ENCODE measurements at regions not wholly inside any gene's neighbourhood (a gene's known extent, or its start where the extent isn't known, plus 50 kb on each side); places are given as distances from the start of the nearest gene placed in this dataset.
"Not testable (repeated sequence)": the region's sequence is repeated elsewhere in the genome, so short reads cannot be mapped to it uniquely, and the experiment has no call there.

DNA sequence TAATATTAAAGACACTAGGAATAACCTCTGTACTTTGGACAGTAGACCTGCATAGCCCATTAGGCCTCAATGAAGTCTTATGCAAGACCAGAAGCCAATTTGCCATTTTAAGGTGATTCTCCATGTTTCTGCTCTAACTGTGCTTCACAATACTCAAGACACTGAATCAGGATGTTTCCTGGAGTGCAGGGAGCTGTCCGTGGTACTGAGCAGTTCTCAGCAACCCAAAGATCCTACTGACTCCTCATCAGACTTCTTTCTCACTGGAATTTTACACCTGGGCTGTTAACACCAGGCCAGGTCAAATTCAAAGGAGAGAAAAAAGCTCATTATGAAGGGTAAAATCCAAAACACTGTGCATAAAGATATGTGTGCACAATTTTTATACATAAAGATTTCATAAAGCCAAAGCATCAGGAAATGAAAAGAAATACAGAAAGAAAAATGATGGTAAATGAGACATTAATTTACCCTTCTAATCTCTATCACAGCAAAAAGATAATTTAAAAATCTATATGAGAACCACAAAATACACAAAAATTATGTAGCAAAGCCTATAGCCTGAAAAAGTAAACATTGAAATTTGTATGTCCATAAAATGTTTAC, 235.9 kb downstream of the CEP170 start:
- not testable (repeated sequence) for H3K36me3 ChIP-seq (ENCODE audit: control insufficient read depth, insufficient read depth, low read length); DNase-seq (ENCODE audit: low read depth in 4 of 6, low spot score in 6 of 6)
- WGBS (ENCODE audit: insufficient coverage) = no CpG with 5 or more reads among the region's 1 CpG

DNA sequence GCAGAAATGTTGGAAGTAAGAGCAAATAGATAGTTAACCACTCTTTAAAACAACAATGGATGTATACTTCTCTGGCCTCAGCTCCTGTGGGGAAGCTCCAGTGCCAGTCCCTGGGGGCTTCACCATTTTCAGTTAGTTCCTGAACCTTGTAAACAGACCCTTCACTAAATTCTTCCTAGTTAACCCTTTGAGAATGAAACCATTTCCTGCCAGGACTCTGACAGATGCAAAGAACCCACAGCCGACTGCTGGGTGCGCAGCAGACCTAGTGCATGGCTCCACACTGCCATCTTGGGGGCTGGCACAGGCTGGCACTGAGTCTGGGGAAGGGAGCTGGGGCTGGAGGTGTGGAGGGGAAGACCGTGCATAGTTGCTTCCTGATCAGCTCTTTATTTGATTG, 244.4 kb downstream of the CEP170 start:
- H3K4me1 ChIP-seq (ENCODE audit: control insufficient read depth, insufficient read depth, low read length); H3K27me3 ChIP-seq (ENCODE audit: control insufficient read depth, insufficient read depth, low read length); H3K36me3 ChIP-seq (ENCODE audit: control insufficient read depth, insufficient read depth, low read length); H3K9me3 ChIP-seq (ENCODE audit: control insufficient read depth, insufficient read depth, low read length); H3K4me3 ChIP-seq (ENCODE audit: low read depth, low read length); H3K27ac ChIP-seq (ENCODE audit: low read depth, low read length): not testable (repeated sequence)
- WGBS (ENCODE audit: insufficient coverage) = no CpG with 5 or more reads among the region's 3 CpGs
- DNase-seq (ENCODE audit: low read depth in 4 of 6, low spot score in 6 of 6) = peak in 2 of 6 donors; percentile 1 to 52

More for the DNA sequence above, 235.9 kb downstream of the CEP170 start:
- H3K4me1 ChIP-seq (ENCODE audit: control insufficient read depth, insufficient read depth, low read length); H3K9me3 ChIP-seq (ENCODE audit: control insufficient read depth, insufficient read depth, low read length); H3K27ac ChIP-seq (ENCODE audit: low read depth, low read length); H3K4me3 ChIP-seq (ENCODE audit: low read depth, low read length); H3K27me3 ChIP-seq (ENCODE audit: control insufficient read depth, insufficient read depth, low read length): not testable (repeated sequence)

DNA sequence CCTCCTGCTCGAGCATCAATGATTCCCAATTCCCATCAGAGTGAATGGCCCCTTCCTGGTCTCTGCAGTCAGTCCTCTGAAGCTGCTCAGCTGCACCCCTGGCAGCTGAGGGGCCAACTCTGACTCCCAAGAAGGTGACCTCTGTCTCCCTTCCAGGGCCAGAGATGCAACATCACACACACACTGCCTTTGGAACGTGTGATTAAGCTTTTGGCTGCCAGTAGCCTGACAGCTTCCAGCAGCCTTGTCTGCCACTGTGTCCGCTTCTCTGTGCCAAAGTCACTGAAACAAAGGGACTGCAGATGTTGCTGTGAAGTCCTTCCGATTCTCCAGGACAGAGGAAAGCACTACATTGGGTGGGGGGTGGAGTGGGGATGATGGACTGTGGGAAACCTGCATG, 254.1 kb downstream of the CEP170 start:
- not testable (repeated sequence) for H3K27me3 ChIP-seq (ENCODE audit: control insufficient read depth, insufficient read depth, low read length); H3K9me3 ChIP-seq (ENCODE audit: control insufficient read depth, insufficient read depth, low read length); H3K36me3 ChIP-seq (ENCODE audit: control insufficient read depth, insufficient read depth, low read length); H3K4me3 ChIP-seq (ENCODE audit: low read depth, low read length); H3K27ac ChIP-seq (ENCODE audit: low read depth, low read length); H3K4me1 ChIP-seq (ENCODE audit: control insufficient read depth, insufficient read depth, low read length)
- peak in 2 of 6 donors; percentile 29 to 30 for DNase-seq (ENCODE audit: low read depth in 4 of 6, low spot score in 6 of 6)
- WGBS (ENCODE audit: insufficient coverage) = no CpG with 5 or more reads among the region's 4 CpGs

DNA sequence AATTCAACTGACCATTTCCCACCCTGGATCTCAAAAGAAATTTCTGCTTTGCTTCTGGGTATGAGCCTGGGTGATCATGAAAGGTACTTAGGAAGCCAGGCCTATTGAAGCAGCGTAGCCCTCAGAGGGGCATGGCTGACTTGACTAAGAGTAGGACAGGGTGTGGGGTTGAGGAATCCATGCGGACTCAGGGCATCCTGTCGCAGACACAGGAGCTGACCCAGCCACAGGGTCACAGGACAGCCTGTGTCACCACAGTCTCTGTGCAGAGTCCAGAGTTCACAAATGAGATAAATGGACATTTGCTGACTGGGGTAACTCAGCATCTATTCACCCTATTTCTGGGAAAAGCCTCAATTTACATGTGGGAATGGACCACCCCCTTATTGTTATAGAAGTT, 262.3 kb downstream of the CEP170 start:
- H3K9me3 ChIP-seq (ENCODE audit: control insufficient read depth, insufficient read depth, low read length); DNase-seq (ENCODE audit: low read depth in 4 of 6, low spot score in 6 of 6); H3K4me3 ChIP-seq (ENCODE audit: low read depth, low read length); H3K27me3 ChIP-seq (ENCODE audit: control insufficient read depth, insufficient read depth, low read length); H3K4me1 ChIP-seq (ENCODE audit: control insufficient read depth, insufficient read depth, low read length); H3K36me3 ChIP-seq (ENCODE audit: control insufficient read depth, insufficient read depth, low read length); H3K27ac ChIP-seq (ENCODE audit: low read depth, low read length): not testable (repeated sequence)
- WGBS (ENCODE audit: insufficient coverage) = 100% methylated on average over 1 of the region's 3 CpGs

DNA sequence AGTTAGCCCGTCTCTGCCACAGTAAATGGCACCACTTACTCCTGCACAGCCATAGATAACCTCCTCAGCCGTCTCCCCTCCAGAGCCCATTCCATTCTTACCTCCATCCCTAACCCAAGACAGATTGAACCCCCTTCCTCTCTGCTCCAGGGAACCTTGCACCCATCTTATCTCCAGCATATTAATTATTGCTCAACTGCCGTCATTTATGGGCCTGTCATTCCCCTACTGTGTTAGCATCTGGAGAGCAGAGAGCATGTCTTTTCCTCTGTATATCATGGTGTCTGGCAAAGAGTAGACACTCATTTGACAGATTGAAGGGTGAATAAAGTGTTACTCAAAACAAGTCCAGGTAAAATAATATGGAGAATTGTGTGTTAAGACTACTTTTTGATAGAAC, 270.0 kb downstream of the CEP170 start:
- H3K27me3 ChIP-seq (ENCODE audit: control insufficient read depth, insufficient read depth, low read length); H3K4me3 ChIP-seq (ENCODE audit: low read depth, low read length); DNase-seq (ENCODE audit: low read depth in 4 of 6, low spot score in 6 of 6); H3K4me1 ChIP-seq (ENCODE audit: control insufficient read depth, insufficient read depth, low read length); H3K9me3 ChIP-seq (ENCODE audit: control insufficient read depth, insufficient read depth, low read length); H3K36me3 ChIP-seq (ENCODE audit: control insufficient read depth, insufficient read depth, low read length); H3K27ac ChIP-seq (ENCODE audit: low read depth, low read length): not testable (repeated sequence)
- WGBS (ENCODE audit: insufficient coverage) = no CpG with 5 or more reads among the region's 3 CpGs

DNA sequence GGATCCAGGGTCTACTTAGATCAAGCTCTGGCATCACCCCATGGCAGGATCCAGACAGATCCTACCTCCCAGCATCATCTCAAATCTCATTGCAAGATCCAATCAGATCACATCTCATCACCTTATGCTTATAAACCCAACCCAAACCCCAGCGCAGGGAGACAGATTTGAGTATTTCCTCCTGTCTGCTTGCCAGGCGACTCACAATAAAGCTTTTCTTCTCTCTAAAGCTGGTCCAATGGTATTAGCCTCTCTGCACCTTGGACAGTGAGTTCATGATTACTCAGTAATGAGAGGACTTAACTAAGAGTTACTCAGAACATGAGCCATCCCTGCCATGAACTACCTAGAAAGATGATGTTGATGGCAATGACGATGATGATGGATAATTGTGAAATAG, 281.7 kb downstream of the CEP170 start:
- not testable (repeated sequence) for H3K36me3 ChIP-seq (ENCODE audit: control insufficient read depth, insufficient read depth, low read length); H3K4me3 ChIP-seq (ENCODE audit: low read depth, low read length); H3K27ac ChIP-seq (ENCODE audit: low read depth, low read length); H3K9me3 ChIP-seq (ENCODE audit: control insufficient read depth, insufficient read depth, low read length); DNase-seq (ENCODE audit: low read depth in 4 of 6, low spot score in 6 of 6); H3K27me3 ChIP-seq (ENCODE audit: control insufficient read depth, insufficient read depth, low read length); H3K4me1 ChIP-seq (ENCODE audit: control insufficient read depth, insufficient read depth, low read length)
- WGBS (ENCODE audit: insufficient coverage) = 100% methylated on average over 1 of the region's 3 CpGs

DNA sequence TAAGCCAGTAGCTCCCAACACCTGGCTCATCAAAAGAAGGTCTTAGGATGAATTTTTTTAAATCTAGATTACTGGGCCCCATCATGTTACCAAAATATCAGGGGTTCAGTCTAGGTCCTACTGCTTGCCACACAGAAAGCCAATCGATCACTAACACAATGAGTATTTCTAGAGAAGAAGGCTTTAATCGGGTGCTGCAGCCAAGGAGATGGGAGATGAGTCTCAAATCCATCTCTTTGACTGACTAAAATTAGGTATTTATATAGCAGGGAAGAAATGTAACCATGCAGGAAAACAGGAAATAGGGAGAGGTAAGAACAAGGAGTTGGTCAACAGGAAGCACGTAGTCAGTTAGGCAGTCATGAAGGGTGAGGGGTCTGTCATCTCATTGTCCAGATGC, 288.2 kb downstream of the CEP170 start:
- Histone ChIP-seq H3K27ac (ENCODE audit: low read depth, low read length) (no peak overlapping the region), H3K9me3 (ENCODE audit: control insufficient read depth, insufficient read depth, low read length) (no peaks in the 10 kb centered on the region), H3K36me3 (ENCODE audit: control insufficient read depth, insufficient read depth, low read length) (no peaks in the 10 kb centered on the region), H3K4me1 (ENCODE audit: control insufficient read depth, insufficient read depth, low read length) (no peaks in the 10 kb centered on the region), H3K27me3 (ENCODE audit: control insufficient read depth, insufficient read depth, low read length) (no peaks in the 10 kb centered on the region), H3K4me3 (ENCODE audit: low read depth, low read length) (no peak overlapping the region)
- DNase-seq (ENCODE audit: low read depth in 4 of 6, low spot score in 6 of 6) = no peak
- 100% methylated on average over 1 of the region's 3 CpGs for WGBS (ENCODE audit: insufficient coverage)

DNA sequence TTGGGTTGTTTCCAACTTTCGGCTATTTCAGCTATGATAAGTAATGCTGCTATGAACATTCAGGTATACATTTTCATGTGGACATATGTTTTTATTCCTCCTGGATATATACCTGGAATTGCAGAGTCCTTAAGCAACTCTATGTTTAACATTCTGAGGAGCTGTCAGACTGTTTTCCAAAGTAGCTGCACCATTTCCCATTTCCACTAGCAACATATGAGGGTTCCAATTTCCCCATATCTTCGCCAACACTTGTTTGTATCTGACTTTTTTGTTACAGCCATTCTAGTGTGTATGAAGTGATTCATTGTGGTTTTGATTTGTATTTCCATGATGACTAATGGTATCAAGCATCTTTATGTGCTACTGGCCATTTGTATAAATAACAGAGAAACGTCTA, 295.7 kb downstream of the CEP170 start:
- H3K27me3 ChIP-seq (ENCODE audit: control insufficient read depth, insufficient read depth, low read length); H3K9me3 ChIP-seq (ENCODE audit: control insufficient read depth, insufficient read depth, low read length); H3K27ac ChIP-seq (ENCODE audit: low read depth, low read length); H3K4me1 ChIP-seq (ENCODE audit: control insufficient read depth, insufficient read depth, low read length); DNase-seq (ENCODE audit: low read depth in 4 of 6, low spot score in 6 of 6); H3K4me3 ChIP-seq (ENCODE audit: low read depth, low read length); H3K36me3 ChIP-seq (ENCODE audit: control insufficient read depth, insufficient read depth, low read length): not testable (repeated sequence)
- WGBS (ENCODE audit: insufficient coverage) = no CpG with 5 or more reads among the region's 3 CpGs

DNA sequence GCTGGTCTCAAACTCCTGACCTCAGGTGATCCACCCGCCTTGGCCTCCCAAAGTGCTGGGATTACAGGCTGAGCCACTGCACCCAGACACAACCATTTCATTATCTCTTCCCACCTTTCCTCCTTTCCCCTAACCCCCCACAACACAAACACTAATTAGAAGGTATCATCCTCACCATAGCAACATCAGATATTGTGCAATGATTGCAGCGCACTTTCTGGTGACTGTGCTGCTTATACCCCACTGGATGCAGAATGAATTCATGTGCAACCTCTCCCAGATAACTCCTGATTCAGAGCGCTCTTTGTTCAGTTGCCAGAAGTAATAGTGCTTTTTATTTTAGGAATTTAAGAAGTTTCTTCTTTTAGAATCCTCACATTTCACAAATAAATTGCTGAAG, 300.1 kb downstream of the CEP170 start:
- DNase-seq (ENCODE audit: low read depth in 4 of 6, low spot score in 6 of 6); H3K27me3 ChIP-seq (ENCODE audit: control insufficient read depth, insufficient read depth, low read length): not testable (repeated sequence)

DNA sequence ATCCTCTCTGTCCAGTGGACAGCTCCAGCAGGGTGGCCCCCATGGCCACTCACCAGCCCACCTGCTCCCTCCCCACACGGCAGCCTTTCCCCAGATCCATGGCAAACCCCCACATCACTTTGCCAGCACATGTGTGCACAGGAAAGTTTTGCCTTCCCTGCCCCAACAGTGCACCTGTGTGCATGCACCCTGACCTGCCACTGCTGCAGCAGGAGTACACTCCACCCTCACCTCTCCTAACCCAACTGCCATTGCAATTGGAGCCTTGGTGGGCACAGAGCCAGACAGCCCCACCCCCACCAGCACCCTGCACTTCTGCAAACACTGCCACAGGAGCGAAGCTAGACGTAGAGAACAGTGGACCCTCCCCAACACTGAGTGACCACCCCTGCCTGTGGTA, 308.9 kb downstream of the CEP170 start:
- H3K27me3 ChIP-seq (ENCODE audit: control insufficient read depth, insufficient read depth, low read length) = no peaks in the 10 kb centered on the region
- no peak overlapping the region for H3K4me3 ChIP-seq (ENCODE audit: low read depth, low read length)
- no peak overlapping the region for H3K27ac ChIP-seq (ENCODE audit: low read depth, low read length)
- DNase-seq (ENCODE audit: low read depth in 4 of 6, low spot score in 6 of 6) = no peak
- WGBS (ENCODE audit: insufficient coverage) = 88% methylated on average over 3 of the region's 3 CpGs
- H3K4me1 ChIP-seq (ENCODE audit: control insufficient read depth, insufficient read depth, low read length) = no peaks in the 10 kb centered on the region
- H3K36me3 ChIP-seq (ENCODE audit: control insufficient read depth, insufficient read depth, low read length) = no peaks in the 10 kb centered on the region
- no peaks in the 10 kb centered on the region for H3K9me3 ChIP-seq (ENCODE audit: control insufficient read depth, insufficient read depth, low read length)

More for the DNA sequence above, 300.1 kb downstream of the CEP170 start:
- not testable (repeated sequence) for H3K9me3 ChIP-seq (ENCODE audit: control insufficient read depth, insufficient read depth, low read length); H3K36me3 ChIP-seq (ENCODE audit: control insufficient read depth, insufficient read depth, low read length); H3K4me3 ChIP-seq (ENCODE audit: low read depth, low read length); H3K27ac ChIP-seq (ENCODE audit: low read depth, low read length); H3K4me1 ChIP-seq (ENCODE audit: control insufficient read depth, insufficient read depth, low read length)
- 100% methylated on average over 2 of the region's 3 CpGs for WGBS (ENCODE audit: insufficient coverage)

All from spinal cord (tissue), 9 donors.